Right forelimb (tissue), 1 donor: ENCODE measurements at regions not wholly inside any gene's neighbourhood (a gene's known extent, or its start where the extent isn't known, plus 50 kb on each side); places are given as distances from the start of the nearest gene placed in this dataset.
"Not testable (repeated sequence)": the region's sequence is repeated elsewhere in the genome, so short reads cannot be mapped to it uniquely, and the experiment has no call there.

Experiments used
- DNase-seq: peaks from one replicate; pipeline ENCODE4 v3.0.0-alpha.2; 2018

DNA sequence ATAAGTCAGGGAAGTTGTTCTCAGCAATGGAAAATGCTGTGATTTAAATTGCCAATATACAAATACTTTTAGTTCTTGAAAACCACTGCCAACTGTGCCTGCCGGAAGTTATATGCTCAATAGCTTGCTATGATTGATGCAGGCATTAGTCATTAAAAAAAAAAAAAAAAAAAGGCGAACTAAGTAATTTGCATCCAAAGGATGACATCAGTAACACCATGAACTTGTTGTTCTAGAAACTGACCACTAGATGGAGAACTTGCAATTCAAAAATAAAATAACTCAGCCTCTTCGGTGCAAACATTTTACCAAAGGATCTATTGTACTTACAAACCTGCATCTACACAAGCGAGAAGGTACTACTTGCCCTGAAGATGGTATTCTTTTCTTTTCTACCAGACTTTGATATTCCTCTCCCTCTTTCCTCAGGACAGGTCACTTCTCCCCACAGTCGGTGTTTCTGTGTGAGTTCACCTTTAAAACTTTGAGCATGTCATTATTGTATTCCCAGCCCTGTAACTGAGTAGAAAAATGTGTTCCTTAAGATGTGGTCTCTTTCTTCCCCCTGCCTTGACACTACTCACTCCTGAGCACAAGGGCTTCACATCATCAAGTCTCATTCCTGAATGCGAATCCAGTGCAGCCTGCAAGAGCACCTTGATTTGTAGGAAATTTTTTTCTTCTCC is 115.0 kb upstream of the VEPH1 start:
- DNase-seq, result no peak

DNA sequence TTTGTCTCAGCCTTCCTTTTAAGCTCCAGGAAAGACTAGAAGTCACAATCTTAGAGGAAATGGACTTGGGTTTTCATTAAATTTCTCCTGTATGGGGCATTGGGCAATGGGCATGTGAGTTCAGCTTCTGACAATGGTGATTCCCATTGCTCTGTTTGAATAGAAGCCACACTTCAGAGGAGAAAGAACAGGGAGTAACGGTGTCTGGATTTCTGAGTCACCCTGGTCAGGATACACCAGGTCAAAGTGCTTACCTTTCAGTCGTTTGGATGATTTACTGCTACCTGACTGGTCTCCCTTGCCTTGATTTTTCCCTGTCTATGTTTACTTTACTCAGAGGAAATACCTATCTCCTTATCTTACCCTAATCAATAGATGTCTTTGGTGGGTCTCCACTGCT is 111.7 kb upstream of the VEPH1 start:
- no peak for DNase-seq

DNA sequence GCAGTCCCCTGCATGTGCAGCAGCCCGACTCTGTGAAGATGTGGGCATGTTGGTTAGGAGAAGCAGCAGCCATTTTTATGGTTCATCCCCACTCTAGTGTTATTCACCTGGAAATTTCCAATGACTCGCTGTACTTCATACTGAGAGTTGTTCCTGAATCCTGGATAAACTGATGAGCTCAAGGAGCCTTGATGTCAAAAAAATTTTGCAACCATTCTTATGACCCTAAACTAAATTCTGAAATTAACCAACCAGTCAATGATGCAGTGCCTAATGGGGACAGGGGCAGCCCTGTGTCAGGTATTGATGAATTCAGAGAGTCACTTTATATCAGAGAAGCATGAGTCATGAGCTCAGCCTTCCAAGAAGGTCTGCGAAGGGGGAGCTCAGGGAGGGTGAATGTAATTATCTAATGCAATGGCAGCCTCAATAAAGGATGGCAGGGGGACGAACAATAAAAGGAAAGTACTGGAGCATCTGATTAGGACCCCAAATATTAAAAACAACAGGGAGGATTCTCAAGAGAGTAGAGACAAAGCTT is 108.4 kb upstream of the VEPH1 start:
- no peak for DNase-seq

DNA sequence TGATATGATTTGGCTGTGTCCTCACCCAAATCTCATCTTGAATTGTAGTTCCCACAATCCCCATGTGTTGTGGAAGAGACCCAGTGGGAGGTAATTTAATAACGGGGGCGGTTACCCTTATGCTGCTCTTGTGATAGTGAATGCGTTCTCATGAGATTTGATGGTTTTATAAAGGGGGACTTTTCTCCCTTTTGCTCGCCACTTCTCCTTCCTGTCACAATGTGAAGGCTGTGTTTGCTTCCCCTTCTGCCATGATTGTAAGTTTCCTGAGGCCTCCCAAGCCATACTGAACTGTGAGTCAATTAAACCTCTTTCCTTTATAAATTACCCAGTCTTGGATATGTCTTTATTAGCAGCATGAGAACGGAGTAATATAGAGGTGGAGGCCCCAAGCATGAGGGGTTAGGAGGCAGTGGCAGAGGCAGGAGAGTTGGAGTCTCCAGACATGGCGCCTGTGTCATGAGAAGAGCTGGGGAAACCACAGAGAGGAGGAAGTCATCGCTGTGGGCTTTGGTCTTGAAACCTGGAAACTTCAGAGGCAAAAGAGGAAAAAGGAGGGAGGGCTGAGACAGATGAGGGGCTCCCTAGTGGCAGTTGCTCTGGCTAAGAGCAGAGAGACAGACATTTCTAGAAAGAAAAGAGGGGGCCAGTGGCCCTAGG is 107.8 kb upstream of the VEPH1 start:
- no peak for DNase-seq

DNA sequence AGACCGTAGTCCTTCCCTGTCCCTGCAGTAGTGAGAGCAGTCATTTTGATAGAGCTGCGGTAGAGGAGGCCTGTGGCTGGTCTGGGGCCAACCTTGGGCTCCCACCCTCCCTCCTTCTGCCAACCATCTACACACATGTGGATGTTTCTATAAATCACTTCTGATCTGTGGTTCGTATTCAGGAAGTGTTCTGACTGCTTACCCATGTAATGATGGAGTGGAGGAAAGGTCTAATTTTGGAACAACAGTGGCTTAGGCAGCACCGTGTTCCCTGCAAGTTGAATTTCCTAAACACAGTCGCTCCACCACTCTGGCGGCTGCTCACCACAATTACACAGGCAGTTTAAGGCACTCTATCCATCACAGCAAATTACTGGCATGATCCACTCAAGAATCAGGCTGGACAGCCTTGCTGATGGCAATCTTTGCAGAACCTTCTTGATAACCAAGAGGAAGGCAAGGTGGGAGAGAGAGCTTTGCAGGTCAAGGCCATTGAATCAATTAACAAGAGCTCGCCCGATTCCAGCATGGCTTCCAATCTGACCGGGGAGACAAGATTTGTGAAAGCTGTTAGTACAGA is 104.7 kb upstream of the VEPH1 start:
- no peak for DNase-seq

DNA sequence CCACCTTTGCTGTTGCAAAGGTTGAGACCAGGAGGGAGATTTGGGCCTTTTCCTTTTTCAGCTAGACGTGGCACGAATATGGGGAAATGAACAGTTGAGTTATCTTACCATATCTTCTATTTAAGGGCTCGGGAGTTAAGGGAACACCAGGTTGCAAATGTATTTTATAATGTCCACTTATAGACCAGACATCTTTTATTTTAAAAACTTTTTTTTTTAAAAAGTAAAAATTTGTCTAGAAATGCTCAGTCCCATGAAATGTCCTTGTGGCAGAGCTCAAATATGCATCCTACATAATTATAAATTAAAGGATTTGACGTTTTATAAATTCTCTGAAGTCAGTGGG is 103.6 kb upstream of the VEPH1 start:
- DNase-seq, result no peak

DNA sequence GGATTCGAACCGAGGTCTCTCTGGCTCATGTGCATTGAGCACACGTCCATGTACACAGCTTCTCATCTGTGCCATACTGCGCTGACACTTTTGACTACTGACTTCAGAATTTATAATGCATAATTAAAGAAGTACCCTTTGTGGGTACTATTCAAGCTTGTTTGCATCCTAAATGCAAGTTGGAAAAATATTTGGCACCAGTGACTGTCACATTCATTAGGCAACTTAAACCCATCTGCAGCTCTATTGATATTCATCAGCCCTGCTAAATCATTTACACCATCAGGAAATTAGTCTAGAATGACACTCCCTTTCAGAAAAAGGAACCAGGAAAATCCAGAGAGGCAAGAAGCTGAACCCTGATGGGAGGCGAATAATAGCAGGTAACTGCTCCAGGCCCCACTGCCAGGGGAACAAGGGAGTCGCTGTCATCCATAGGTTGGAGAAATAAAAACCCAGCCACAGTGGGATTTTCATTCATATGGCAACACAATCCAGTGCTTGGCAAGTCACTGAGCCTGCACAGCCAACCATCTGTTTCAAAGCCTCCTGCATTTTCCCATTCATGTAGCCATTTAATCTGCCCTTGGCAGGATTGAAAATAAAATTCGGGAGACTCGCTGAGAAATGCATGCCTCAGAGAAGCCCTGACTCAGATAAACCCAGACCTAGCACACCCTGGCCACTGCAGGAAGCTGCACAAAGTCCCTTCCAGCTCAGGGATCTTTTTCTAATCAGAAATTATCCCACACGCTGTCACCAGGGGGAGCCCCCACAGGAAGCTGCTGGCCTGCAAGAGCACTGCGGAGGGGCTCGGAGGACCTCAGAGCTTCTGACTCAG is 103.0 kb upstream of the VEPH1 start:
- DNase-seq, result peak; percentile 84

DNA sequence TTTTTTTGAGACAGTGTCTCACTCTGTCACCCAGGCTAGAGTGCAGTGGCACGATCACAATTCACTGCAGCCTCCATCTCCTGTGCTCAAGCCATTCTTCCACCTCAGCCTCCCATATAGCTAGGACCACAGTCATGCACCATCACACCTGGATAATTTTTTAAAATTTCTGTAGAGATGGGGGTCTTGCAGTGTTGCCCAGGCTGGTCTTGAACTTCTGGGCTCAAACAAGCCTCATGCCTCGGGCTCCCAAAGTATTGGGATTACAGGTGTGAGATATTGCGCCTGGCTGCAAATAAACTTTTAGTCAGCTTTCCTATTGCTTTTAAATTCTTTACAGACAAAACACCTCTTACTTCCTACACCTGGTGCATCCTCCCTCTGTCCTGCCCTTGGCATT is 102.1 kb upstream of the VEPH1 start:
- no peak for DNase-seq

DNA sequence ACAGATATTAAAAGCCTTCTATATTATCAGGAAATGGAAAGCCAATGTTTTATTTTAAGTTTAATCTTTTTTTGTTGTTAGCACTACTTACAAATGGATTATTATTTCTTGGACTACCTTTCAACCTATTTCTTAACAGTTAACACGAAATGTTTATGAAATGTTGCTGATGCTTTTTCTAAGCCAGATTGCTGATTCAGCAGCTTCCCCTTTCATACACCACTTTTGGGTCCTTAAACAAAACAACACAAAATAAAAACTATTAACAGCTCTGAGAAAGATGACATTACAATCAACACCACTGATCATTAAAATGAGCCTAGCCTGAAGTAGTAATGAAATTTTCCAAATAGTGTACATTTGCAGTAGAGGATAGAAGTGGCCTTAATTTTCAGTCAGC is 99.2 kb upstream of the VEPH1 start:
- no peak for DNase-seq

DNA sequence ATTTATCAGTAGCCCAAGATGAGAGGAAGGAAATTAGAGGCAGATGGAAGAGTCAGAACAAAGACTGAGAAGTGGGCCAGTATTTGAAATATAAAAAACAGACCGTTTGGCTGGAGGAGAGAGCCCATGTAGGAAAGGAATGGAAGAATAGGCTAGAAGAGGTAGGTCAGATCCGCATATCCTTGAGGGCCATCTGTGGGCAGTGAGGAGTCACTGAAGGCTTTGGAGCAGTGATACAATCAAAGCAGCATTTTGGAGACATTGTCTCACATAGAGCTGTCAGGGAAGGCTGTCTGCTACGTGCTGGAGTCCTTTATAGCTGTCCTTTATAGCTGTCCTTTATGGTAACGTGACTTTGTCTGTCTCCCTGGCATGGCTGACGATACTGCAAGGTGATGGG is 92.0 kb upstream of the VEPH1 start:
- DNase-seq, result no peak

DNA sequence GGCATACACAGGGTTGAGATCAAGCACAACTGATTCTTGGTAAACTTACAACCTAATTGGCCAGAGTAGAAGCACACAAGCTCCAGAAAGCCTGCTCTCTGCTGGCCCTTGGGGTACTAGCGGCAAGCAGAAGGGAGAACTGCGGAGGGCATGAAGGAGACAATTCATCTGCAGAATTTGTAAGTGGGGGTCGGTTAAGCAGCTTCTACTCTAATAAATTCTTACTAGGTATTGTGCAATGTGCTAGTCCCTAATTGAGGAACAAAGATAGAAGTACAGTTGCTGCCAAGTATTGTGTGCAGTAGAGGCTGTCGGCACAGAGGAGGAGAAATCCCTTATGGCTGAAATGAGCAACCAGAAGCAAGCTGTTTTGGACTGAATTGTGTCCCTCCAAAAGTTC is 91.2 kb upstream of the VEPH1 start:
- no peak for DNase-seq

DNA sequence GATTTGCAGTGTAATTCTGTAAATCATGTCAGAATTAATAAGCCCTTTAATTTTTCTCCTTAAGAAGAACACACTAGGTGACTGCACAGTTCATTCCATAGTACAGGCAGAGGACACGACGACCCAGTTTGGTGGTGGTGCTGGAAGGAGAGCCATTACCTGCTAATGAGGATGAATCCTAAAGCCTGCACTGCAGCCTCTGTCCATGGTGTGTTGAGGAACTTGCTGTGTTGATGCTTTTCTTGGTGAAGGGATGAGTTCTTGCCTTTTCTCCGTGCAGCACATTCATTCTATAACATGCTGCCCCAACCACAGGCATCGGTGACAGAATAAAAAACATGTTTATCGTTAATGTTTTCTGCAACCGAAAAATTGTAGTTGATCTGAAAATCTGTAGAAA is 89.6 kb upstream of the VEPH1 start:
- DNase-seq, result no peak

DNA sequence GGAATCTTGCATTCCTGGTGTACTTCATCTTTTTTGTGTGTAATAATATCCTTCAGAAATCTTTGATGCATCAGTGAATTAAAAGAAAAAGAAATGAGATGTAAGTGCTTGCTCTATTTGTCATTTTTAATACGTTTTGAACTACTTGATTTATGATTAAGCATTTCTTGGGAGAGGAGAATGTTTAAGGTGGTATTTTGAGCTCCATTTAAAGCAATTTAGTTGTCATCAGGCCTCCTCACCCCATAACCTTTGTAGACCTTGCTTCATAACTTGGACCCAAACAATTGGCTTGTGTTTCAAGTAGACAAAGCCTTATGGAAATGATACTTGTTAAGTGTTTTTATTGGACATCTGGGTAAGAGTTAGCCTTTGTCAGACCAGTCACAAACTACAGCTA is 87.1 kb upstream of the VEPH1 start:
- no peak for DNase-seq

DNA sequence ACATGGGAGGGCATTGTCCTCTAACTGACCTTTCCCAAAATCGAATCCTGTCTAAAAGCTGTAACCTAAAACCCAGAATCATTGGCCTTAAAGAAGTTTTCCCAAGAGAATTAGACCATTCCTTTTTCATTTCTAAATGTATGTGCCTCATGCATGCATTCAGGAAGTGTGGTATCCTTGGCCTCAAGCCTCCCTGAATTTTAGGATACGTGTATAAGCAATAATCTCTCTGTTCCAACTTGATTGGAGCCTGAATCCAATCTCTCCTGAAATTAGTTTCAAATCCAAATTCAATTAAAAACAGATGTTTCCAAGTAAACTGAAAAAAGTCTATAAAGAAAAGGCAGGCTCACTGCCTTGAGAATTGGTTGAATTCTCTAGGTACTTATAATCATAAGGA is 86.0 kb upstream of the VEPH1 start:
- no peak for DNase-seq

DNA sequence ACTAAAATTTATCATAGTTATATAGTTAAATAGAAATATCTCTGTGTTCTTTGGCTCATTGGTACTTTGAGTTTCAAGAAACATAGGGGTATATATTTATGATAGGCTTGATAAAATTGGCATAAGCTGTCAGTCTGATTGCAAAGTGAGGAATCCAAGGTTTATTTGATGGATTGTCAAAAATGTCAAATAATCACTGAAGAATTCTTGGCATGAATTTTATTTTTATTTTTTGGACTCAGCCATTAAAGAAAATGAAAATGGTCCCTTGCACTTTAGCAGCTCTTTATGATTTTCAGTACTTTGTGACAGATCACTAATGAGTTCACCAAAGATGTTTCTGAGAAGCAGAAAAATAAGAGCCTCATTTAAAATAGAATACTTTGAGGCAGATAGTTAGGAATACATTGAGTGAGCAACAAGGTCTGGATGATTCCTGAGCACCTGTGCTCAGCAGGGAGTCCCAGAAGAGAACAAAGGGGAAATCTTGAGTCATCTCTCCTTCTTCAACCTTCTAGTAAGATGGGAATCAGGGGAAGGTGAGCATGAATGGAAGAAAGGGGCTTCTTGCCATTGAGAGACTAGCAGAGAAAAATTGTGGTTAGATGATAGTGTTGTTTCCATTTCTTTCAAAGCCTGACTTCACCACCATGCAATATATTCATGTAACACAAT is 85.3 kb upstream of the VEPH1 start:
- DNase-seq, result no peak

DNA sequence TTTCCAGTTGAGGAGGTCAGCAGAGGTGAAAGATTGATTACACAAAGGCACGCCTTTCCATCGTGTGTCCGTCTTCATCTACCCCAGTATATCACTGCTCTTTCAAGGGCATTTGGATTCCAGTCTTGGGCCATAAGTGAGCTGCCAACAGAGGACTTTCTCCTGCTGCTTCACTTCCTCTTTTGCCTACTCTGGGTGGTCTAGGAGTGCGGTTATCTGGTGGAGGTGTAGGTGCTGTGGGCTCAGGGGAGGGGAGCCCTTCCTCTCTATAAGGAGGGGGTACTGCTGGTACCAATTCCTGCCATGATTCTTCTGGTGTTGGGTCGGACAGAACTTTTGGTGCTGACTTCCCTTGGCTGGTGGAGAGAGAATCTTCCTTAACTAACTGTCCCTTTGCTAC is 83.1 kb upstream of the VEPH1 start:
- no peak for DNase-seq

DNA sequence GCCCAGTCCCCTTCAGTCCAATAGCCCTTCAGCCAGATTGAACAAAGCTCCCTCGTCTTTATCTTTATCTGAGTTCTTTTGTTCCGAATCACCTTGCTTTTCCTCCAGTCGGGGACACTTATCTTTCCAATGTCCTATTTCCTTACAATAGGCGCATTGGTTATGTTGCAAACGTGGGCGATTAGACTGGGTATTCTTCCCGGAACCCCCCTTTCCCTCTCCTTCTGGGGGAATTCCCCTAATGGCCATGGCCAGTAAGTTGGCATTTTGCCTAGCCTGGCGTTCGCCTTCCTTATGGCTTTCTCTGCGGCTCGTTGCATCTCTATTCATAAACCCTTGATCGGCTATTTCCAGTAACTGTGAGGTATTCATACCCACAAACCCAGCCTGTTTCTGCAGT is 82.2 kb upstream of the VEPH1 start:
- DNase-seq, result no peak

DNA sequence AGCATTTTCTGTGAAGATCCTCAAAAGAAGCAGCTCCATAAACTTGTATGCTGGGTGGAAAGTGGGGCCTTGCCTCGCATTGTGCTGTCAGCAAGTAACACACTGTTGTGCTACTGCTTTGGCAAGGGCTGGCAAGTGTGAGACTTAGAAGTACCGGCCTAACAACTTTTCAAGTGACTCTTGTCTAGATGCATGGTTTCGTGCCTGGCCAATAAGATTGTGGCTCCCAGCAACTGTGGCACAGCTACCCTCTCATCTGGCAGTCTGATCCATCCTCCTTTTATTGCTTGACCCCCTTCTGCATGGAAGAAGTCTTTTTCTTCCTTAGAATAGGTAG is 79.4 kb upstream of the VEPH1 start:
- no peak for DNase-seq

DNA sequence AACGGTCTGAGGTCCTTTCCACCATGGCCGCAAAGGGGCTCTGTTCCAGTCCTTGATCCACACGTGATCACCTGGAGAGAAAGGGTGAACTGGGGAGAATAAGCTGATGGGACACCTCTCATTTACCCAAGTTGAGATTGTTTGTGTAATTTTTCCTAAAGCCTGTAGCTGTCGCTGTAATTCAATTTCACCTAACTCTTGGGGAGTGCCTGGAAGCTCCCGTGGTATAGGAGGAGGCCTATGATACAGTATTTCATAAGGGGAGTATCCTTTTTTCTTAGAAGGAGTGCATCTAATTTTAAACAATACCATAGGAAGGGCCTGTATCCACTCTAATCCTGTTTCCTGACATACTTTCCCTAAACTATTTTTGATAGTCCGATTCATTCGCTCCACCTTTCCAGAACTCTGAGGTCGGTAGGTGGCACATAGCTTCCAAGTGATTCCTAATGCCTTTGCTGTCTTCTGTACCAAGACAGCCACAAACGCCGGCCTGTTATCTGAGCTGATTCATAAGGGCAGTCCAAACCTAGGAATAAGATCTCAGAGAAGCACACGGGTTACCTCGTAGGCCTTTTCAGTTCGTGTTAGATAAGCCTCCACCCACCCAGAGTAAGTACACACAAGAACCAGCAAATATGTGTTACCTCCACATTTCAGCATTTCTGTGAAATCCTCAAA is 78.9 kb upstream of the VEPH1 start:
- DNase-seq, result not testable (repeated sequence)

DNA sequence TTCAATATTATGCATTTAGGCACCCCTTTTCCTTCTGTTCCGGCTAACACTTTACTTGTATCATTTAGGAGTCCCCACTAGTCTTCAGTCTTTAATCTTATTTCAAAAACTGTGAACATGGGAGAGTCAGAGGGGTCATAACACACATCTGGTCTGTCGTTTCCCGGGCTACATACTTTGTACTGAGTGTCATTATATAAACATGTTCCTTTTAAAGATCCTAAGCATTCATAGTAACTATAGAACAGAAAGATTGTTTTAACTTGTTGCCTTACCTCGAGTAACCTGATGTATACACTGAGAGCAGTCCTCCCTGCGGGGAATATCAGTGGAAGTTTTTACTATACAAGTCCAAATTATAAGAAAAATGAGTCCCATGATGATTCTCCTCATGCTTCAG is 78.2 kb upstream of the VEPH1 start:
- no peak for DNase-seq

DNA sequence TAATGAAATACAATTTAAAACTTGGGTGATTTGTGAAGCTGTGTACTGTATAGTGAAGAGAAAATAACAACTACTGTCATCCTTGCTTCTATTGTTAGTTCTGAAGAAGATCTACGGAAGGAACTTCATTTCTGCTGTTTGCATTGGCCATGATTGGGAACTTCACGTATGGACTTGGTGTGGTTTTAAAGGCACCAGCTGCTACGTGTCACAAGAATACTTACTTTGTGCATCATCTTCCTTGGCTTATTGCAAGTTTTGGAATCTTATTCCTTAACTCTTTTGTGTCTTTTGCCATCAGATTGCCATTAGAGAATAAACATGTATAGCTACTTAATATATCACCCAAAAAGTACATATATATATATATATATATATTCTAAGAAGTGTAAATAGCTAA is 75.0 kb upstream of the VEPH1 start:
- no peak for DNase-seq

DNA sequence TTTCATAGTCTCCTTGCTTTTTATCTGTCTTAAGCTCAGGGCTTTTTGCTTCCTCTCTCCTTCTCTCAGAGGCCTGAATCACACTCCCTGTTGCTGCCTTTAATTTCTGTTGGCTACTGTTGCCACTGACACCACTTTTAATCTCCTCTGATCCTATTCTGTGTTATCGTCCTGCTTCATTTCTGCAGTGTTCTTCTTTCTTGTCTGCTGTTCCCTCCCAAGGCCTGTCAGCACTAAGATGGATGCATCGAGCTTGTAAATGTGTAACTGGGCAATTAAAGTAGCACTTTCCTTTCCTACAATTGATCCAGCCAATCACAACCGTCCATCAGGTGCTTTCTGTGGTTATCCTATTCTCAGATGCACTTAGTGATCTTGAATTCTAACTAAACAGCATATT is 71.3 kb upstream of the VEPH1 start:
- no peak for DNase-seq
